Muscle layer of colon (tissue), 2 donors: ENCODE measurements at regions not wholly inside any gene's neighbourhood (a gene's known extent, or its start where the extent isn't known, plus 50 kb on each side); places are given as distances from the start of the nearest gene placed in this dataset.
A peak's percentile ranks its signal among the peaks of the same experiment; 100 is the strongest.

Source experiments
- H3K27ac ChIP-seq: one replicate; pipeline ENCODE4 v1.7.0; 2013; ENCODE audit warnings: low read depth, mild to moderate bottlenecking, low read length, moderate library complexity
- H3K27me3 ChIP-seq, 2 donors: one replicate each; pipeline ENCODE4 v1.7.0; 2013; ENCODE audit warnings: low read length in 2 of 2, mild to moderate bottlenecking in 2 of 2; ENCODE audit not compliant: insufficient read depth in 2 of 2, control insufficient read depth in 1 of 2
- H3K36me3 ChIP-seq: one replicate; pipeline ENCODE4 v1.7.0; 2013; ENCODE audit warnings: mild to moderate bottlenecking, low read length; ENCODE audit not compliant: insufficient read depth
- H3K4me1 ChIP-seq: one replicate; pipeline ENCODE4 v1.7.0; 2013; ENCODE audit warnings: mild to moderate bottlenecking, low read length; ENCODE audit not compliant: insufficient read depth
- H3K4me3 ChIP-seq, 2 donors: one replicate each; pipeline ENCODE4 v1.7.0; 2013; ENCODE audit warnings: low read length in 2 of 2, low read depth in 1 of 2, mild to moderate bottlenecking in 1 of 2, moderate library complexity in 1 of 2
- H3K9ac ChIP-seq: one replicate; pipeline ENCODE4 v1.7.0; 2013; ENCODE audit warnings: low read length
- H3K9me3 ChIP-seq: one replicate; pipeline ENCODE4 v1.7.0; 2013; ENCODE audit warnings: mild to moderate bottlenecking, low read length
- donor health status: abdominal sarcoma.
- donor health status: Adenocarcinoma of cecum.

GRCh38 chr2:120871016-120871635, 135.5 kb downstream of the GLI2 start:
- Histone ChIP-seq H3K36me3 (no peaks in the 10 kb centered on the region), H3K9ac (no peak overlapping the region), H3K4me1 (peaks cover 44% of the 10 kb centered on the region), H3K27me3 (no peaks in the 10 kb centered on the region), H3K4me3 (no peak overlapping the region), H3K27ac (no peak overlapping the region), H3K9me3 (no peaks in the 10 kb centered on the region)

- no peaks in the 10 kb centered on the region for H3K27me3 ChIP-seq
- H3K9ac ChIP-seq: no peak overlapping the region
- peaks cover 36% of the 10 kb centered on the region for H3K4me1 ChIP-seq
- no peaks in the 10 kb centered on the region for H3K36me3 ChIP-seq
- H3K27ac ChIP-seq: no peak overlapping the region
- no peaks in the 10 kb centered on the region for H3K9me3 ChIP-seq
- H3K4me3 ChIP-seq: no peak overlapping the region
These were observed 136.4 kb downstream of the GLI2 start for GRCh38 chr2:120871881-120872620.

- no peak overlapping the region for H3K9ac ChIP-seq
- no peaks in the 10 kb centered on the region for H3K36me3 ChIP-seq
- H3K9me3 ChIP-seq: no peaks in the 10 kb centered on the region
- peaks cover 22% of the 10 kb centered on the region for H3K4me1 ChIP-seq
- no peak overlapping the region for H3K4me3 ChIP-seq
- no peaks in the 10 kb centered on the region for H3K27me3 ChIP-seq
- no peak overlapping the region for H3K27ac ChIP-seq
These were observed 138.6 kb downstream of the GLI2 start for GRCh38 chr2:120873958-120874887.

GRCh38 chr2:120874888-120875275, 139.2 kb downstream of the GLI2 start:
- H3K36me3 ChIP-seq: no peaks in the 10 kb centered on the region

GRCh38 chr2:120875431-120875830, 139.8 kb downstream of the GLI2 start:
- Histone ChIP-seq H3K4me3 (no peak overlapping the region), H3K9me3 (no peaks in the 10 kb centered on the region), H3K36me3 (no peaks in the 10 kb centered on the region), H3K27ac (peak overlapping the region; percentile 22), H3K4me1 (peaks cover 20% of the 10 kb centered on the region), H3K27me3 (no peaks in the 10 kb centered on the region), H3K9ac (no peak overlapping the region)

More at GRCh38 chr2:120874888-120875275, 139.2 kb downstream of the GLI2 start:
- Histone ChIP-seq H3K27ac (peak overlapping the region; percentile 22), H3K9me3 (no peaks in the 10 kb centered on the region), H3K9ac (no peak overlapping the region), H3K4me1 (peaks cover 17% of the 10 kb centered on the region), H3K27me3 (no peaks in the 10 kb centered on the region), H3K4me3 (no peak overlapping the region)

GRCh38 chr2:120876526-120877280, 141.0 kb downstream of the GLI2 start:
- no peak overlapping the region for H3K9ac ChIP-seq
- H3K4me1 ChIP-seq: peaks cover 20% of the 10 kb centered on the region
- H3K27me3 ChIP-seq: no peaks in the 10 kb centered on the region
- H3K4me3 ChIP-seq: no peak overlapping the region
- no peaks in the 10 kb centered on the region for H3K9me3 ChIP-seq
- H3K36me3 ChIP-seq: no peaks in the 10 kb centered on the region
- no peak overlapping the region for H3K27ac ChIP-seq

GRCh38 chr2:120877409-120877808, 141.7 kb downstream of the GLI2 start:
- H3K27ac ChIP-seq: no peak overlapping the region
- peaks cover 27% of the 10 kb centered on the region for H3K4me1 ChIP-seq
- no peaks in the 10 kb centered on the region for H3K36me3 ChIP-seq
- H3K9me3 ChIP-seq: no peaks in the 10 kb centered on the region
- H3K9ac ChIP-seq: no peak overlapping the region
- H3K4me3 ChIP-seq: no peak overlapping the region
- H3K27me3 ChIP-seq: no peaks in the 10 kb centered on the region

GRCh38 chr2:120878970-120879369, 143.3 kb downstream of the GLI2 start:
- Histone ChIP-seq H3K9me3 (no peaks in the 10 kb centered on the region), H3K27me3 (no peaks in the 10 kb centered on the region), H3K27ac (no peak overlapping the region), H3K4me3 (no peak overlapping the region), H3K4me1 (peaks cover 32% of the 10 kb centered on the region), H3K9ac (no peak overlapping the region), H3K36me3 (no peaks in the 10 kb centered on the region)

- no peaks in the 10 kb centered on the region for H3K36me3 ChIP-seq
- H3K4me1 ChIP-seq: peaks cover 32% of the 10 kb centered on the region
- H3K27ac ChIP-seq: no peak overlapping the region
- no peaks in the 10 kb centered on the region for H3K9me3 ChIP-seq
- H3K4me3 ChIP-seq: no peak overlapping the region
- H3K27me3 ChIP-seq: no peaks in the 10 kb centered on the region
- H3K9ac ChIP-seq: no peak overlapping the region
These were observed 144.0 kb downstream of the GLI2 start for GRCh38 chr2:120879431-120880295.

GRCh38 chr2:120880381-120880780, 144.7 kb downstream of the GLI2 start:
- Histone ChIP-seq H3K9ac (no peak overlapping the region), H3K27me3 (no peaks in the 10 kb centered on the region), H3K4me1 (peaks cover 25% of the 10 kb centered on the region), H3K27ac (no peak overlapping the region), H3K36me3 (no peaks in the 10 kb centered on the region), H3K4me3 (no peak overlapping the region), H3K9me3 (no peaks in the 10 kb centered on the region)
